ENCODE measurements at regions not wholly inside any gene's neighbourhood (a gene's known extent, or its start where the extent isn't known, plus 50 kb on each side); places are given as distances from the start of the nearest gene placed in this dataset.
"Not testable (repeated sequence)": the region's sequence is repeated elsewhere in the genome, so short reads cannot be mapped to it uniquely, and the experiment has no call there.

DNA sequence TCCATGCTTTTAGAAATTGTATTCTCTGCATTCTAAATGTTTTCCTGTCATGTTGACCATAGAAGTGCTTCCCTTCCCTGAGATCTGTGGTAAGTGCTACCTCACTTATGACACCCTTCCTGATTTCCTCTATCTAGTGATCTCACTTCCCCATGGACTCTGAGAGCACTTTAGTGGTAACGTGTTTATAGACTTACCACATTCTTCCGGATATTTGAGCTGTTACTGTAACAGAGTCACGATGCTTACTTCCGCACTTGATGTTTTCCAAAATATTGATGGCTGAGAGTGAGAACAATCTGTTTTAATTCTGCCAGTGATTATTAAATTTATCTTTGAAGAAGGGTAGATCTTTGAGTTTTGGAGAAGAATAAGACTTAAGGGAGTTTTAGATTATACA is 60.1 kb upstream of the NAMPT start:
- H3K27ac ChIP-seq (ENCODE audit: extremely low read depth, low read depth, low read length): no peak overlapping the region
- POLR2A ChIA-PET: no interaction called here
- no peaks in the 10 kb centered on the region for H3K4me1 ChIP-seq (ENCODE audit: control insufficient read depth, insufficient read depth, low read length)
- H3K4me3 ChIP-seq (ENCODE audit: low read depth, low read length): no peak overlapping the region
- CTCF ChIA-PET: no interaction called here
- H3K9me3 ChIP-seq (ENCODE audit: control insufficient read depth, insufficient read depth, low read depth, low read length): no peaks in the 10 kb centered on the region
- no peak for TF ChIP-seq TRIM28 (IDR thresholded peaks at IDR 0.05; ENCODE audit: borderline replicate concordance, low read length)
- TF ChIP-seq, protein P1, sequence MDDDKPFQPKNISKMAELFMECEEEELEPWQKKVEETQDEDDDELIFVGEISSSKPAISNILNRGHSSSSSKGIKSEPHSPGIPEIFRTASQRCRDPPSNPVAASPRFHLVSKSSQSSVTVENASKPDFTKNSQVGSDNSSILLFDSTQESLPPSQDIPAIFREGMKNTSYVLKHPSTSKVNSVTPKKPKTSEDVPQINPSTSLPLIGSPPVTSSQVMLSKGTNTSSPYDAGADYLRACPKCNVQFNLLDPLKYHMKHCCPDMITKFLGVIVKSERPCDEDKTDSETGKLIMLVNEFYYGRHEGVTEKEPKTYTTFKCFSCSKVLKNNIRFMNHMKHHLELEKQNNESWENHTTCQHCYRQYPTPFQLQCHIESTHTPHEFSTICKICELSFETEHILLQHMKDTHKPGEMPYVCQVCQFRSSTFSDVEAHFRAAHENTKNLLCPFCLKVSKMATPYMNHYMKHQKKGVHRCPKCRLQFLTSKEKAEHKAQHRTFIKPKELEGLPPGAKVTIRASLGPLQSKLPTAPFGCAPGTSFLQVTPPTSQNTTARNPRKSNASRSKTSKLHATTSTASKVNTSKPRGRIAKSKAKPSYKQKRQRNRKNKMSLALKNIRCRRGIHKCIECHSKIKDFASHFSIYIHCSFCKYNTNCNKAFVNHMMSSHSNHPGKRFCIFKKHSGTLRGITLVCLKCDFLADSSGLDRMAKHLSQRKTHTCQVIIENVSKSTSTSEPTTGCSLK (tag by site-specific recombination; IDR thresholded peaks at IDR 0.05): no peak
- no peak for TF ChIP-seq SP7 (tag by site-specific recombination; IDR thresholded peaks at IDR 0.05)
- TF ChIP-seq ZNF404 (tag by site-specific recombination; IDR thresholded peaks at IDR 0.05): no peak
- TF ChIP-seq ZNF391 (tag by site-specific recombination; IDR thresholded peaks at IDR 0.05; ENCODE audit: borderline replicate concordance, low read depth): no peak
- no peak for TF ChIP-seq ZNF292 (tag by site-specific recombination; IDR thresholded peaks at IDR 0.05; ENCODE audit: borderline replicate concordance, low read depth)
- TF ChIP-seq, protein P2, sequence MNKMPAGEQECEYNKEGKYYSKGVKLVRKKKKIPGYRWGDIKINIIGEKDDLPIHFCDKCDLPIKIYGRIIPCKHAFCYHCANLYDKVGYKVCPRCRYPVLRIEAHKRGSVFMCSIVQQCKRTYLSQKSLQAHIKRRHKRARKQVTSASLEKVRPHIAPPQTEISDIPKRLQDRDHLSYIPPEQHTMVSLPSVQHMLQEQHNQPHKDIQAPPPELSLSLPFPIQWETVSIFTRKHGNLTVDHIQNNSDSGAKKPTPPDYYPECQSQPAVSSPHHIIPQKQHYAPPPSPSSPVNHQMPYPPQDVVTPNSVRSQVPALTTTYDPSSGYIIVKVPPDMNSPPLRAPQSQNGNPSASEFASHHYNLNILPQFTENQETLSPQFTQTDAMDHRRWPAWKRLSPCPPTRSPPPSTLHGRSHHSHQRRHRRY (tag by site-specific recombination; IDR thresholded peaks at IDR 0.05): no peak
- no peak for TF ChIP-seq ZNF394 (tag by site-specific recombination; IDR thresholded peaks at IDR 0.05; ENCODE audit: borderline replicate concordance)
- no peak for TF ChIP-seq ZNF600 (tag by site-specific recombination; IDR thresholded peaks at IDR 0.05)
- no peak for TF ChIP-seq SCRT2 (tag by site-specific recombination; IDR thresholded peaks at IDR 0.05)
- TF ChIP-seq, protein P3, sequence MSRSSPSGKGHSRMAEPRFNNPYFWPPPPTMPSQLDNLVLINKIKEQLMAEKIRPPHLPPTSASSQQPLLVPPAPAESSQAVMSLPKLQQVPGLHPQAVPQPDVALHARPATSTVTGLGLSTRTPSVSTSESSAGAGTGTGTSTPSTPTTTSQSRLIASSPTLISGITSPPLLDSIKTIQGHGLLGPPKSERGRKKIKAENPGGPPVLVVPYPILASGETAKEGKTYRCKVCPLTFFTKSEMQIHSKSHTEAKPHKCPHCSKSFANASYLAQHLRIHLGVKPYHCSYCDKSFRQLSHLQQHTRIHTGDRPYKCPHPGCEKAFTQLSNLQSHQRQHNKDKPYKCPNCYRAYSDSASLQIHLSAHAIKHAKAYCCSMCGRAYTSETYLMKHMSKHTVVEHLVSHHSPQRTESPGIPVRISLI (tag by site-specific recombination; IDR thresholded peaks at IDR 0.05): no peak
- TF ChIP-seq, protein P4, sequence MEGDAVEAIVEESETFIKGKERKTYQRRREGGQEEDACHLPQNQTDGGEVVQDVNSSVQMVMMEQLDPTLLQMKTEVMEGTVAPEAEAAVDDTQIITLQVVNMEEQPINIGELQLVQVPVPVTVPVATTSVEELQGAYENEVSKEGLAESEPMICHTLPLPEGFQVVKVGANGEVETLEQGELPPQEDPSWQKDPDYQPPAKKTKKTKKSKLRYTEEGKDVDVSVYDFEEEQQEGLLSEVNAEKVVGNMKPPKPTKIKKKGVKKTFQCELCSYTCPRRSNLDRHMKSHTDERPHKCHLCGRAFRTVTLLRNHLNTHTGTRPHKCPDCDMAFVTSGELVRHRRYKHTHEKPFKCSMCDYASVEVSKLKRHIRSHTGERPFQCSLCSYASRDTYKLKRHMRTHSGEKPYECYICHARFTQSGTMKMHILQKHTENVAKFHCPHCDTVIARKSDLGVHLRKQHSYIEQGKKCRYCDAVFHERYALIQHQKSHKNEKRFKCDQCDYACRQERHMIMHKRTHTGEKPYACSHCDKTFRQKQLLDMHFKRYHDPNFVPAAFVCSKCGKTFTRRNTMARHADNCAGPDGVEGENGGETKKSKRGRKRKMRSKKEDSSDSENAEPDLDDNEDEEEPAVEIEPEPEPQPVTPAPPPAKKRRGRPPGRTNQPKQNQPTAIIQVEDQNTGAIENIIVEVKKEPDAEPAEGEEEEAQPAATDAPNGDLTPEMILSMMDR (tag by site-specific recombination; IDR thresholded peaks at IDR 0.05): no peak
- TF ChIP-seq, protein P5, sequence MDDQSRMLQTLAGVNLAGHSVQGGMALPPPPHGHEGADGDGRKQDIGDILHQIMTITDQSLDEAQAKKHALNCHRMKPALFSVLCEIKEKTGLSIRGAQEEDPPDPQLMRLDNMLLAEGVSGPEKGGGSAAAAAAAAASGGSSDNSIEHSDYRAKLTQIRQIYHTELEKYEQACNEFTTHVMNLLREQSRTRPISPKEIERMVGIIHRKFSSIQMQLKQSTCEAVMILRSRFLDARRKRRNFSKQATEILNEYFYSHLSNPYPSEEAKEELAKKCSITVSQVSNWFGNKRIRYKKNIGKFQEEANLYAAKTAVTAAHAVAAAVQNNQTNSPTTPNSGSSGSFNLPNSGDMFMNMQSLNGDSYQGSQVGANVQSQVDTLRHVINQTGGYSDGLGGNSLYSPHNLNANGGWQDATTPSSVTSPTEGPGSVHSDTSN (CRISPR knock-in tag; IDR thresholded peaks at IDR 0.05): no peak
- H3K36me3 ChIP-seq (ENCODE audit: control insufficient read depth in 2 of 2, insufficient read depth in 1 of 2, low read length in 2 of 2): no peaks in the 10 kb centered on the region

DNA sequence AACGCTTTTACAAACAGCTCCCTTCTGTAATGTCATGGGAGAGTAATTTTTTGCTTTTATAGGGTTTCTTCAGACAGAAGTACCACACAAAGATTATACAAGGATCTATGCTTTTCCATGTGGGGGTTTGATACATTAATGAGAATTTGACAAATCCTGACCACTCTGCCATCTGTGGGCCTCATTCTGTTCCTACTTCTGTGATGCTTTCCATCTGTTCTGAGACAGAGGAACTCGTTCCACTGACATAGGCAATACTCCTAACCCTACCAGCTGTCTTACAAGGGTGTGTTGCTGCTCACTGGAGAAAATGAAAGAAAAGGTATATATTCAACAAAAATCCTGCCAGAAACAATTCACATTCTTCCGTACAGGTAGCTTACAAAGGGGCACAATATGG is 59.4 kb upstream of the NAMPT start:
- ChIA-PET POLR2A (no interaction called here), CTCF (no interaction called here)
- Histone ChIP-seq H3K9me3 (ENCODE audit: control insufficient read depth, insufficient read depth, low read depth, low read length) (no peaks in the 10 kb centered on the region), H3K4me3 (ENCODE audit: low read depth, low read length) (no peak overlapping the region), H3K36me3 (ENCODE audit: control insufficient read depth in 2 of 2, insufficient read depth in 1 of 2, low read length in 2 of 2) (no peaks in the 10 kb centered on the region), H3K4me1 (ENCODE audit: control insufficient read depth, insufficient read depth, low read length) (no peaks in the 10 kb centered on the region), H3K27ac (ENCODE audit: extremely low read depth, low read depth, low read length) (no peak overlapping the region)
- TF ChIP-seq ZNF777 (tag by site-specific recombination; IDR thresholded peaks at IDR 0.05; ENCODE audit: borderline replicate concordance): no peak

DNA sequence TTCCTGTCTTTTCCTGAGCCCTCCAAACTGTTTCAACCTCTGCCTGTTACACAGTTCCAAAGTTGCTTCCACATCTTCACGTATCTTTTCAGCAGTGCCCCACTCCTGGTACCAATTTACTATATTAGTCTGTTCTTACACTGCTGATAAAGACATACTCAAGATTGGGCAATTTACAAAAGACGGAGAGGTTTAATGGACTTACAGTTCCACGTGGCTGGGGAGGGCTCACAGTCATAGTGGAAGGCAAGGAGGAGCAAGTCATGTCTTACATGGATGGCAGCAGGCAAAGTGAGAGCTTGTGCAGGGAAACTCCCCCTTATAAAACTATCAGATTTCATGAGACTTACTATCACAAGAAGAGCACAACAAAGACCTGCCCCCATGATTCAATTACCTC is 57.3 kb upstream of the NAMPT start:
- peak; percentile 38 for TF ChIP-seq SETDB1 (IDR thresholded peaks at IDR 0.05; ENCODE audit: insufficient read length, low read length)
- peak; percentile 80 for TF ChIP-seq ZNF707 (tag by site-specific recombination; IDR thresholded peaks at IDR 0.05)
- H3K4me3 ChIP-seq (ENCODE audit: low read depth, low read length); CTCF ChIA-PET; H3K9me3 ChIP-seq (ENCODE audit: control insufficient read depth, insufficient read depth, low read depth, low read length); H3K4me1 ChIP-seq (ENCODE audit: control insufficient read depth, insufficient read depth, low read length); POLR2A ChIA-PET; H3K27ac ChIP-seq (ENCODE audit: extremely low read depth, low read depth, low read length); H3K36me3 ChIP-seq (ENCODE audit: control insufficient read depth in 2 of 2, insufficient read depth in 1 of 2, low read length in 2 of 2): not testable (repeated sequence)

DNA sequence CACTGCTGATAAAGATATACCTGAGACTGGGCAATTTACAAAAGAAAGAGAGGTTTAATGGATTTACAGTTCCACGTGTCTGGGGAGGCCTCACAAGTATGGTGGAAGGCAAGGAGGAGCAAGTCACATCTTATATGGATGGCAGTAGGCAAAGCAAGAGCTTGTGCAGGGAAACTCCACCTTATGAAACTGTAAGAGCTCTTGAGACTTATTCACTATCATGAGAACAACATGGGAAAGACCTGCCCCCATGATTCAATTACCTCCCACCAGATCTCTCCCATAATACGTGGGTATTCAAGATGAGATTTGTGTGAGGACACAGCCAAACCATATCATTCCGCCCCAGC is 55.4 kb upstream of the NAMPT start:
- not testable (repeated sequence) for H3K36me3 ChIP-seq (ENCODE audit: control insufficient read depth in 2 of 2, insufficient read depth in 1 of 2, low read length in 2 of 2); H3K4me1 ChIP-seq (ENCODE audit: control insufficient read depth, insufficient read depth, low read length); H3K4me3 ChIP-seq (ENCODE audit: low read depth, low read length); H3K9me3 ChIP-seq (ENCODE audit: control insufficient read depth, insufficient read depth, low read depth, low read length); H3K27ac ChIP-seq (ENCODE audit: extremely low read depth, low read depth, low read length)
- CTCF ChIA-PET: interaction anchor here (0.5 kb wide), 1 partner anchor 117 kb away, joined by 3 read pairs; no protein-coding TSS in a partner anchor
- POLR2A ChIA-PET: interaction anchor here (0.6 kb wide), 1 partner anchor 56 kb away, joined by 4 read pairs; the partner anchor contains the start of gene NAMPT
